ENCODE measurements at regions not wholly inside any gene's neighbourhood (a gene's known extent, or its start where the extent isn't known, plus 50 kb on each side); places are given as distances from the start of the nearest gene placed in this dataset.

- TF ChIP-seq CTCF (IDR thresholded peaks at IDR 0.05; ENCODE audit: control extremely low read depth in 1 of 3, insufficient read depth in 1 of 3, low read depth in 1 of 3, low read length in 3 of 3) (no peak), GTF2F1 (IDR thresholded peaks at IDR 0.05; ENCODE audit: borderline replicate concordance, low read depth, low read length) (no peak), POLR2A (IDR thresholded peaks at IDR 0.05; ENCODE audit: control extremely low read depth in 1 of 2, low read depth in 2 of 2, low read length in 2 of 2) (no peak), RAD21 (IDR thresholded peaks at IDR 0.05 in 1 of 2, conservative IDR thresholded peaks at IDR 0.05 in 1 of 2; ENCODE audit: low read depth in 2 of 2, low read length in 2 of 2) (no peak), POLR2AphosphoS5 (IDR thresholded peaks at IDR 0.05; ENCODE audit: low read depth, low read length) (no peak), SIN3A (conservative IDR thresholded peaks at IDR 0.05 in 1 of 2, IDR thresholded peaks at IDR 0.05 in 1 of 2; ENCODE audit: low read depth in 1 of 2, low read length in 2 of 2) (no peak), SP4 (IDR thresholded peaks at IDR 0.05; ENCODE audit: low read length) (no peak), EZH2 (IDR thresholded peaks at IDR 0.05; ENCODE audit: low read depth, low read length, severe bottlenecking) (no peak), FOSL1 (IDR thresholded peaks at IDR 0.05; ENCODE audit: insufficient read depth, low read depth, low read length) (no peak), CEBPB (IDR thresholded peaks at IDR 0.05; ENCODE audit: low read depth, low read length) (no peak), TAF1 (IDR thresholded peaks at IDR 0.05; ENCODE audit: low read depth, low read length) (no peak), EP300 (IDR thresholded peaks at IDR 0.05; ENCODE audit: borderline replicate concordance in 1 of 2, low read depth in 2 of 2, low read length in 2 of 2) (no peak)
- TF ChIP-seq, protein P1, sequence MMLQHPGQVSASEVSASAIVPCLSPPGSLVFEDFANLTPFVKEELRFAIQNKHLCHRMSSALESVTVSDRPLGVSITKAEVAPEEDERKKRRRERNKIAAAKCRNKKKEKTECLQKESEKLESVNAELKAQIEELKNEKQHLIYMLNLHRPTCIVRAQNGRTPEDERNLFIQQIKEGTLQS (IDR thresholded peaks at IDR 0.05; ENCODE audit: insufficient read depth, low read depth, low read length), result no peak
Observed at GRCh38 chrX:139299309-139299708, 231.2 kb upstream of the F9 start.
